NK-92 treated with Interleukin-12 subunit alpha and Interleukin-12 subunit beta, amount 100 ng/mL, for 24 hours (cell line): ENCODE measurements at regions not wholly inside any gene's neighbourhood (a gene's known extent, or its start where the extent isn't known, plus 50 kb on each side); places are given as distances from the start of the nearest gene placed in this dataset.

Experiments used
- DNase-seq: peaks from one replicate; lab custom pipeline; 2025; lab: John Stamatoyannopoulos, UW

DNA sequence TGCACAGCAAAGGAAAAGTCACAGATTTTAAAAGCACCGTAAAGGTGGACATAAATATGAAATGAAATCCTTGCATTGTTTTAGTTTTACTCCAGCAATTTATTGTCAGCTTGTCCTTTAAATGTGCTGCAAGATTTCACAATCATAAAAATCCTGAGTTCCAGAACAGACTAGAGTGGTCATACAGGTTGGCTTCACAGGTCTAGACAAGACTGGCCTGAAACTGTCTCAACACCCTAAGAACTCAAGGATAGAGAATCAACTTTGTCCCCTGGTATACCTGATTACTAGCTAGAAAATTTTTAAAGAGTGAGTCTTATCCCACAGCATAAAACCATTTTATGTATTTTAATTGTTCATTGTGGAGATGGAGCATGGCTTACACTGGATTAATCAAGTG lies 521.7 kb upstream of the MCTP2 start:
- no peak for DNase-seq

- DNase-seq = no peak
Observed at GRCh38 chr15:93708724-93709445, 522.5 kb upstream of the MCTP2 start.

DNA sequence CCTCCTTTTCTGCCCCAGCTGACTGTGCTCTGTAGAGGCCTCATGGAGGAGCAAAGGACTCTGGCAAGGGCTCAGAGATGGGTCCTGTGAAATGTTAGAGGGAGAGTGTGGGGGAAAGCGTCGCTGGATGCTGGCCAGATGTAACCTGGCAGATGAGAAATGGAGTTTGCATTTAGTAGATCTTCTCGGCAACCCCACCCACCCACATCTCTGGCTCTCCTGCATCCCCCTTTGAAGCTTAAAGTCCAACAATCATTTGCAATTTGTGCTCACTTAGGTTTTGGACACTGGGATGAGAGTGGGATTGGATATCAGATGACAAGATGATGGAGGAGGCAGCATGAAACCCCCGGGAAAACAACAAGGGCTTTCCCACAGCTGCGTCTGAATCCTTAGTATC lies 523.6 kb upstream of the MCTP2 start:
- DNase-seq = no peak

GRCh38 chr15:93706495-93707292 lies 524.7 kb upstream of the MCTP2 start:
- no peak for DNase-seq

- DNase-seq = no peak
Observed at GRCh38 chr15:93705753-93706455, 525.5 kb upstream of the MCTP2 start.

DNA sequence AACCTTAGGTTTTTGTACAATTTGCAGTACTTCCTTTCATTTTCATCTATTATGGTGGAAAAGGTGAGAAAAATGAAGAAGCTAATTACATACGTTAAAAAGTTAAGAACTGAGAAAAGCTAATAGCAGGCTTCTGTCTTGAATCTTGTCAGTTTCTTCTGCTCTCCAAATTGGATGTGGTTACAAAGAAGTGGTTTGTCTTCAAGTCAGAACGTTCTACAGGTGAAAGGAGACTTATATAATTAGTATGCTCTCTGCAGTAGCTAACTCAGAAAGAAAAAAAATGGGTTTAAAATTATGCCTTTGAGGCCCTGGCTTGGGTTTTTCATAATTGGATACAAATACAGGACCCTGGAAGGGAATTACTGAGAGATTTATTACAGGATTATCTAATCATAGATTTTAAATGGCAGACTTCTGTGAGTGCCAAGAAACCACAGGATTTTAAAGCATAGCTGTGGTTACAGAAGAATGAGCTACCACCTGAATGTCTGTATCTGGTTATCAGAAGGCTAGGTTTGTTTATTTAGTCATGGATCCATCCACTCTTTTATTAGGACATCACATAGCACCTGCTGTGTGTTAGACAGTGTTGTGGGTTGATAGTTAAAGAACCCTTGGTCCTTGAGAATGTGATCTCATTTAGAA lies 528.1 kb upstream of the MCTP2 start:
- no peak for DNase-seq

DNA sequence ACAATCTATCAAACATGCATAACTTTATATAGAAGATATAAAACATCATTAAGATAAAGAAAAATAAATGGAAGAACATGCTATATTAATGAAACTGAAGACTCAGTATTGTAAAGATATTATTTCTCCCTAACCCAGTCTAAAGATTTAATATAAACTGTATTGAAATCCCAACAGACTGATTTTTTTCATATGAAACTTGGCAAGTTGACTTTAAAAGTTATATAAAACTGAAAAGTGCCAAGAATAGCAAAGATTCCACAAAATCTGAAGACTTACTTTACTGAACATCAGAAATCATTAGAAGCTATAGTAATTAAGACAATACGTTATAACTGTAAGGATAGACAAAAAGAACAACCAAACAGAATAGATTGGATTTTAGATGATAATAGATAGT lies 531.3 kb upstream of the MCTP2 start:
- DNase-seq = no peak

GRCh38 chr15:93694033-93694432 lies 537.3 kb upstream of the MCTP2 start:
- DNase-seq = no peak

DNA sequence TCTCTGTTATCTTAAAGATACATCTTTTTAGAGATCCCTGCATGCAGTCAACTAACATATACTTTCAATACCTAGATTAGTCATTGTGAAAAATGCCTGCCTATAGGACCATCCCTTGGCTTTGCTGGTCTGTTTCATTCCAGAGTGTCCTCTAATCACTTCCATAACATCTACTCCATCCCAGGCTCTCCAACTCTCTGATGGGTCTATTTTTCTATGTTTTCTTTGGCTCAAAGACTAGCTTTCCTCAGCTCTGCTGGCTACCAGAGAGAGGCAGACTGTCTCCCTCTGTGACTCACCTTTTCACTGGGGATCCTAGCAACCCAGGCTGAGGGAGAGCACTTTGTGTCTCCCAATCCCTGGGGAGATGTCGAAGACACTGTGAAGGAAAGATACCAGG lies 547.7 kb upstream of the MCTP2 start:
- no peak for DNase-seq

DNA sequence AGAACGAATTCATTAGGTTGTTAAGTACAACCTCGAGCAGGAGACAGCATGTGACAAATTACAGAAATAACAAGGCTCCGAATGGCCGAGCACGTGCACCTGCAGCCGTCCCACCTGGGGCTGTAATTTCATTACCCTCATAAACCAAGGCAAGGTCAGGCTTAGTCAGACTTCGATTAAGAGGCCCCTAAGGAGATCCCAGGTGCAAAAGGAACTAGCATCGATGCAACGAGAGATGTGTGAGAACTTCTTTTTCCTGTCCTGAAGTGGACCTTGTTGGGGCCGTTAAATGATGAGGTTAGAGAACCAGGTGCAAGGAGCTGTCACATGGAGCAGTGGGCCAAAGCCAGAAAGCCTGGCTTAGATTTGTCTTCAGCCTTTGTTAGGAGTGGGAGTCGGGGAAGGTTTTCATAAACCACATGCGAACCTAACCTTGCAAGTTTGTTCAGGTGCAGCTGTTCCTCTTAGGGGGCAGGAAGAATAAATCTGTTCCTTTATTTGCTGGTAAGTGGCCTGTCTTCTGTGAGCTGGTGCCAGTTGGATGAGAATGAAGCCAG lies 559.9 kb upstream of the MCTP2 start:
- DNase-seq = no peak

DNA sequence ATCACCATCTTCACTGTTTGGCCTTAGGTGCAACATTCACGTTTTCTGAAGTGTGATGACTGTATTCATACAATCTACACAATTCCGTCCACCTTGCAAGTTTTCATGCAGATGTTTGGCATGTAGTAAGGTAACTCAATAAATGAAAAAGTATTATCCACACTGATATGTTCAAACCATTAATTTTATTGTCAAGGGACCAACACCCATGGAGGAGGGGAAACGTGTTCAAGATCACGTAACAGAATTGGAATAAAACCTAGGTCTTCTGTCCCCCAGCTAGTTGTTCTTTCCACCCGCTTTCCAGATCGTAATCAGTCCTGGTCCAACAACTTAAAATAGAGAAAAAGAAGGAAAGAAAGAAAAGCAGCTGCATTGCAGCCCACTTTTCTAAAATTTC lies 560.4 kb upstream of the MCTP2 start:
- no peak for DNase-seq

GRCh38 chr15:93664213-93664956 lies 567.0 kb upstream of the MCTP2 start:
- DNase-seq = no peak

- DNase-seq = no peak
Observed at GRCh38 chr15:93662162-93662885, 569.0 kb upstream of the MCTP2 start.

- no peak for DNase-seq
Observed at GRCh38 chr15:93658026-93658816, 569.2 kb upstream of the RGMA start.

DNA sequence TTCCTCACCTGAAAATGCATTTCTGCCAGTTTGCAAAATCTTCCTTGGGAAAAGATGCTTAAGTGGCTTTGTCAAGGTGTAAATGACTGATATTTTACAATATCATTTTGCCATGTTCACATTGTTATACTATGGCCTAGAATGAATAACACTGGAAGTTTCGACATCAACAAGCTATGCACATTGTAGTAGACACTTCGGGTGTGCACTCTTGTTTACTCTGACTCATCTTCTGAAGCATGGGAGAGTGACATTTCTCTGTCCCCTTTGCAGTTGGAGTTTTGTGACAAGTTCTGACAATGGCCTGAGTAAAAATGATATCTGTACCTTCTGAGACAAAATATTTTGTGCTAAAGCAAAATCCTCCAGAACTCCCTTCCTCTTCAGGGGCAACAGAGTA lies 567.0 kb upstream of the RGMA start:
- DNase-seq = no peak

GRCh38 chr15:93649691-93650235 lies 560.8 kb upstream of the RGMA start:
- DNase-seq = no peak

DNA sequence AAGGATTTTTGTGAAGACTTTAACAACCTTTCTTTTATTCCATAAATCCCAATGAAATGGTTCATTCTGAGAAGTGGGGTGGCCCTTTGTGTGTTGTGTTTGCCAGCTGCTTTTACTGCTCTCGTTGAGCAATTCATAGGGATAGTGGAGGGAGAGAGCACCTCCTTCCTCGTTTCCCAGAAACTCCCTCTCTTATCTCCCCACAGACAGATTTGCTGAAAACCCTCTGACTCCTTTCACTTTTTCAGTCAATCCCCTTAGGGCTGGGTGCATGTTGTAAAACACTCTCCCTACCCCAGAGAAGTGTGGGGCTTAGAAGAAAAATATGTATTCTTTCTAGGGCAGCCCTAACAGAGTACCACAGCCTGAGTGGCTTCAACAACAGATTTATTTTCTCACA lies 557.2 kb upstream of the RGMA start:
- no peak for DNase-seq

DNA sequence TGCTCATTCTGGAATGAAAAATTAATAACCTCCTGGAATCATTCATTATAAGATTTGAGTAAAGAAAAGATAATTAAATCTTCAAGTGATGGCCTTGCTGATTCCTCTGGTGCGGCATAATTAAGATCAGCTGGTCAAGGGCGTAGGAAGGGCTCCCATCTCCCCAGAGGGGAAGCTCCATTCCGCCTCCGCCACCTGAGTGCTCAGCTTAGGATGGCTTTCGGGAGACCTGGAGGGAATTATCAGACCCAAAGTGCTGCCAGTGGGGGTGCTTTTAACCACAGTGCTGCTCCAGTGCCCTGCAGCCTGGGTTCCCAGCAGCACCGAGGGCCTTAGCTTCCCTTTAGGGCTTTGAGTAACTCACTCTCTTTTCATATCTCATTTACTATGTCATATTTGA lies 556.6 kb upstream of the RGMA start:
- no peak for DNase-seq

DNA sequence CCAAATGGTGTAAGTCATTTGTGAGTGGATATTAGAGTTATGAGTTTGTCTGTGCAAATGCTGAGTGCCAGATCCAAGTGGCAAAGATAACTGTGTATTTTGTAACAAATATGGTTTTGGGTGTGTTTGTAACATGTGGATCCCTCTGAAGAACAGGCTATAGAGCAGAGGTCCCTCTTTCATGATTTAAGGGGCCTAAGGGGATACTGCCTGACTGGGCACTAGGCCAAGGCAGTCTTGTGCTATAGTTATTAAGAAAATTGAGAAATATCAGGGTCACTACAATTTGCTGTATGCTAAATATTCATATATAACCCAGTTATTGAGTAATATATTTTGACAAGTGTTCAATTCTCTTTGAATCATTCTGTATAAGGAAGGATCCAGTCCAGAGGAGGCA lies 555.6 kb upstream of the RGMA start:
- no peak for DNase-seq
